SK-N-MC (cell line): ENCODE measurements at regions not wholly inside any gene's neighbourhood (a gene's known extent, or its start where the extent isn't known, plus 50 kb on each side); places are given as distances from the start of the nearest gene placed in this dataset.

ENCODE experiments used
- EZH2 ChIP-seq: fragments of 200-600 bp; sonication (generic); IDR thresholded peaks from one replicate; pipeline ENCODE4 v1.6.1; 2017; ENCODE audit warnings: antibody characterized with exemption
- FOXP2 ChIP-seq: optimal IDR thresholded peaks from 2 replicates; pipeline ENCODE3; 2011; ENCODE audit warnings: mild to moderate bottlenecking, moderate library complexity; ENCODE audit not compliant: insufficient read depth; ENCODE audit errors: extremely low read length, control extremely low read depth
- POLR2AphosphoS5 ChIP-seq: IDR thresholded peaks from 2 replicates; pipeline ENCODE4 v1.6.1; 2012; ENCODE audit warnings: mild to moderate bottlenecking, low read depth, low read length, borderline replicate concordance

GRCh38 chr1:181429462-181429861 is 53.9 kb upstream of the CACNA1E start:
- TF ChIP-seq EZH2, result no peak
- no peak for TF ChIP-seq POLR2AphosphoS5
- no peak for TF ChIP-seq FOXP2
